IMR-90 (cell line): ENCODE measurements at regions not wholly inside any gene's neighbourhood (a gene's known extent, or its start where the extent isn't known, plus 50 kb on each side); places are given as distances from the start of the nearest gene placed in this dataset.

Source experiments
- ATAC-seq: fragments of 200-7000 bp; cut with Tn5 transposase; 2 replicates; pipeline ENCODE4 v1.9.1; 2020; ENCODE audit warnings: low read depth, mild to moderate bottlenecking, moderate library complexity
- BruUV-seq: library from RNA; stranded (reverse); fragments of 400-500 nt; replicated peaks from 2 replicates; lab custom pipeline; 2021; lab: Mats Ljungman, UMichigan
- CTCF ChIA-PET: fragments of 300-600 bp; formaldehyde crosslinking; extraction: SDS; loops from one replicate; lab custom pipeline; 2021; ENCODE audit warnings: antibody characterized with exemption; lab: Yijun Ruan, JAX
- POLR2A ChIA-PET: fragments of 300-600 bp; sonication (Branson Sonifier 250); formaldehyde crosslinking; loops from one replicate; lab custom pipeline; 2022; ENCODE audit warnings: antibody characterized with exemption; ENCODE audit not compliant: unreplicated experiment; lab: Charles Lee
- DNase-seq: peaks from one replicate; pipeline ENCODE4 v3.0.0; 2013
- H2AFZ ChIP-seq: replicated peaks from 2 replicates; pipeline ENCODE3; 2013; ENCODE audit warnings: low read length, mild to moderate bottlenecking; ENCODE audit not compliant: poor library complexity
- H2AK5ac ChIP-seq: 2 replicates; pipeline ENCODE4 v1.6.1; 2013; ENCODE audit warnings: low read depth, low read length, inconsistent platforms
- H2AK9ac ChIP-seq: replicated peaks from 2 replicates; pipeline ENCODE3; 2013; ENCODE audit warnings: mild to moderate bottlenecking, low read depth, low read length, moderate library complexity; ENCODE audit not compliant: poor library complexity
- H2BK120ac ChIP-seq: 2 replicates; pipeline ENCODE4 v1.6.1; 2013; ENCODE audit warnings: low read depth, low read length, inconsistent platforms
- H2BK15ac ChIP-seq: 3 replicates; pipeline ENCODE4 v1.6.1; 2013; ENCODE audit warnings: low read depth, low read length, inconsistent platforms
- H2BK20ac ChIP-seq: 2 replicates; pipeline ENCODE4 v1.6.1; 2013; ENCODE audit warnings: low read depth, mild to moderate bottlenecking, inconsistent platforms, low read length, moderate library complexity
- H2BK5ac ChIP-seq: 2 replicates; pipeline ENCODE4 v1.6.1; 2013; ENCODE audit warnings: mild to moderate bottlenecking, low read depth, low read length, inconsistent platforms; ENCODE audit not compliant: poor library complexity, severe bottlenecking
- H3K14ac ChIP-seq: replicated peaks from 2 replicates; pipeline ENCODE4 v1.6.1; 2013; ENCODE audit warnings: low read depth, low read length, inconsistent platforms
- H3K18ac ChIP-seq: 2 replicates; pipeline ENCODE4 v1.6.1; 2013; ENCODE audit warnings: low read depth, low read length, control low read depth
- H3K23ac ChIP-seq: 2 replicates; pipeline ENCODE4 v1.6.1; 2013; ENCODE audit warnings: low read depth, low read length, inconsistent platforms
- H3K27ac ChIP-seq: 2 replicates; pipeline ENCODE4 v1.5.1; 2013; ENCODE audit warnings: mild to moderate bottlenecking, control low read depth, low read length; ENCODE audit not compliant: insufficient read depth
- H3K27me3 ChIP-seq: 2 replicates; pipeline ENCODE4 v1.6.1; 2013; ENCODE audit warnings: low read length; ENCODE audit not compliant: control insufficient read depth, insufficient read depth
- H3K36me3 ChIP-seq: 2 replicates; pipeline ENCODE4 v1.6.1; 2013; ENCODE audit warnings: low read length, mixed read lengths; ENCODE audit not compliant: control insufficient read depth, insufficient read depth
- H3K4ac ChIP-seq: 2 replicates; pipeline ENCODE4 v1.6.1; 2013; ENCODE audit warnings: low read depth, low read length, inconsistent platforms
- H3K4me1 ChIP-seq: 2 replicates; pipeline ENCODE4 v1.6.1; 2013; ENCODE audit warnings: low read length, mixed read lengths; ENCODE audit not compliant: control insufficient read depth, insufficient read depth
- H3K4me2 ChIP-seq: 2 replicates; pipeline ENCODE4 v1.6.1; 2013; ENCODE audit warnings: low read depth, mild to moderate bottlenecking, control low read depth, low read length, moderate library complexity
- H3K4me3 ChIP-seq: 2 replicates; pipeline ENCODE4 v1.5.1; 2013; ENCODE audit warnings: low read depth, mild to moderate bottlenecking, control low read depth, low read length, moderate library complexity; ENCODE audit not compliant: insufficient read depth
- H3K56ac ChIP-seq: 2 replicates; pipeline ENCODE4 v1.6.1; 2013; ENCODE audit warnings: low read length, inconsistent platforms; ENCODE audit not compliant: insufficient read depth; ENCODE audit errors: extremely low read depth
- H3K79me1 ChIP-seq, 2 experiments: 2 replicates each; pipeline ENCODE4 v1.6.1; 2013; ENCODE audit warnings: low read length in 2 of 2, inconsistent platforms in 1 of 2, low read depth in 1 of 2
- H3K9ac ChIP-seq: 2 replicates; pipeline ENCODE4 v1.6.1; 2013; ENCODE audit warnings: low read depth, low read length, control low read depth
- H3K9me1 ChIP-seq: 2 replicates; pipeline ENCODE4 v1.6.1; 2013; ENCODE audit warnings: low read length, inconsistent platforms; ENCODE audit not compliant: insufficient read depth
- H3K9me3 ChIP-seq: 2 replicates; pipeline ENCODE4 v1.6.1; 2013; ENCODE audit warnings: low read length; ENCODE audit not compliant: control insufficient read depth, insufficient read depth
- H4K20me1 ChIP-seq: 2 replicates; pipeline ENCODE4 v1.6.1; 2013; ENCODE audit warnings: low read length, inconsistent platforms; ENCODE audit not compliant: insufficient read depth
- H4K5ac ChIP-seq: 2 replicates; pipeline ENCODE4 v1.6.1; 2013; ENCODE audit warnings: mild to moderate bottlenecking, low read depth, low read length, control low read depth
- H4K8ac ChIP-seq, 2 experiments: 2 replicates each; pipeline ENCODE4 v1.6.1; 2013; ENCODE audit warnings: low read depth in 2 of 2, low read length in 2 of 2, control low read depth in 1 of 2, inconsistent platforms in 1 of 2
- H4K91ac ChIP-seq: 2 replicates; pipeline ENCODE4 v1.6.1; 2013; ENCODE audit warnings: low read depth, low read length, inconsistent platforms; ENCODE audit not compliant: insufficient read depth
- RAD21 ChIP-seq: IDR thresholded peaks from 2 replicates; pipeline ENCODE4 v1.6.1; 2012; ENCODE audit warnings: low read length, improper control_type of control experiment
- WGBS, 2 experiments: methylation state at CpG; one replicate each; pipeline versions ENCODE4 v1.1.5 to v1.1.7; 2013; ENCODE audit warnings: missing lambda C conversion rate in 2 of 2; ENCODE audit not compliant: insufficient read length in 1 of 2; ENCODE audit errors: extremely low coverage in 2 of 2; 5-methylcytosine and 5-hydroxymethylcytosine counted together
- dilution Hi-C: fragments of 300-500 bp; cut with HindIII; formaldehyde crosslinking; loops from one replicate; pipeline ENCODE4 v1.14.3; 2018; ENCODE audit warnings: low sequenced_read_pairs; ENCODE audit not compliant: unreplicated experiment
- in situ Hi-C: fragments of 300-500 bp; cut with MboI; formaldehyde crosslinking; loops from 3 replicates; pipeline ENCODE4 v1.14.3; 2019; ENCODE audit warnings: low sequenced_read_pairs, inconsistent platforms, mixed read lengths
- intact Hi-C: fragments of 100-400 bp; cut with micrococcal nuclease; formaldehyde crosslinking; loops from 2 replicates; pipeline ENCODE4 v1.10.0; 2022

- no peaks in the 10 kb centered on the region for H4K20me1 ChIP-seq
- no peak overlapping the region for H4K8ac ChIP-seq
- H4K91ac ChIP-seq = no peak overlapping the region
- H3K4ac ChIP-seq = no peak overlapping the region
- CTCF ChIA-PET = no interaction called here
- 3% methylated on average over 7 of the region's 45 CpGs; no CpG with 5 or more reads in 1 of the 2 experiments for WGBS, 2 experiments
- ATAC-seq (no peak), DNase-seq (no peak)
- H3K23ac ChIP-seq = no peak overlapping the region
- POLR2A ChIA-PET = no interaction called here
- no peak for TF ChIP-seq RAD21
- no peak overlapping the region for H3K9ac ChIP-seq
- H4K5ac ChIP-seq = no peak overlapping the region
- H3K9me1 ChIP-seq = no peaks in the 10 kb centered on the region
- H2AK5ac ChIP-seq = no peak overlapping the region
- H3K4me3 ChIP-seq = no peak overlapping the region
- no peak overlapping the region for H3K18ac ChIP-seq
- H2AFZ ChIP-seq = no peak overlapping the region
- in situ Hi-C loops (no loop called here), dilution Hi-C loops (no loop called here), intact Hi-C loops (no loop called here)
- H3K27me3 ChIP-seq = no peaks in the 10 kb centered on the region
- no peak overlapping the region for H3K4me2 ChIP-seq
- H2BK5ac ChIP-seq = no peak overlapping the region
- H3K9me3 ChIP-seq = peaks cover 6% of the 10 kb centered on the region; the same call in 1 of the 2 replicates
- H2BK20ac ChIP-seq = no peak overlapping the region
- no peak overlapping the region for H2BK15ac ChIP-seq
- no peaks in the 10 kb centered on the region for H3K79me1 ChIP-seq
- no peak overlapping the region for H2BK120ac ChIP-seq
- BruUV-seq = no TSS peak
- H3K14ac ChIP-seq = no peak overlapping the region
- no peaks in the 10 kb centered on the region for H3K4me1 ChIP-seq
- H2AK9ac ChIP-seq = no peak overlapping the region
- H3K27ac ChIP-seq = no peak overlapping the region
- H3K56ac ChIP-seq = no peak overlapping the region
- no peaks in the 10 kb centered on the region for H3K36me3 ChIP-seq
These were observed 94.7 kb upstream of the GSC start for GRCh38 chr14:94864387-94865195.
